ENCODE measurements at regions not wholly inside any gene's neighbourhood (a gene's known extent, or its start where the extent isn't known, plus 50 kb on each side); places are given as distances from the start of the nearest gene placed in this dataset.

- H3K4me1 ChIP-seq = peaks cover 6% of the 10 kb centered on the region
- H3K36me3 ChIP-seq = no peaks in the 10 kb centered on the region
- no peak for DNase-seq (ENCODE audit: low spot score in 2 of 2)
- no peaks in the 10 kb centered on the region for H3K9me3 ChIP-seq
- 60% methylated on average over 5 of the region's 5 CpGs for WGBS
- no peaks in the 10 kb centered on the region for H3K27me3 ChIP-seq
- H3K4me3 ChIP-seq = no peak overlapping the region
- no peak overlapping the region for H3K27ac ChIP-seq
- no peak for TF ChIP-seq POLR2AphosphoS5 (IDR thresholded peaks at IDR 0.05)
- no peak for TF ChIP-seq EP300 (IDR thresholded peaks at IDR 0.05)
- TF ChIP-seq CTCF (IDR thresholded peaks at IDR 0.05) = no peak
- TF ChIP-seq POLR2A (IDR thresholded peaks at IDR 0.05) = no peak
These were observed 254.3 kb downstream of the LTN1 start for GRCh38 chr21:28738420-28738704.

- WGBS = 51% methylated on average over 3 of the region's 3 CpGs
These were observed 254.8 kb downstream of the LTN1 start for GRCh38 chr21:28737674-28738419.

GRCh38 chr21:28734522-28735175 is 258.0 kb downstream of the LTN1 start:
- TF ChIP-seq EP300 (IDR thresholded peaks at IDR 0.05) (no peak), POLR2A (IDR thresholded peaks at IDR 0.05) (no peak), POLR2AphosphoS5 (IDR thresholded peaks at IDR 0.05) (no peak), CTCF (IDR thresholded peaks at IDR 0.05) (no peak)
- no peak for DNase-seq (ENCODE audit: low spot score in 2 of 2)
- Histone ChIP-seq H3K27me3 (no peaks in the 10 kb centered on the region), H3K27ac (no peak overlapping the region), H3K9me3 (no peaks in the 10 kb centered on the region), H3K36me3 (no peaks in the 10 kb centered on the region), H3K4me3 (no peak overlapping the region), H3K4me1 (peaks cover 6% of the 10 kb centered on the region)
- 48% methylated on average over 4 of the region's 4 CpGs for WGBS

More at GRCh38 chr21:28737674-28738419, 254.8 kb downstream of the LTN1 start:
- no peak for DNase-seq (ENCODE audit: low spot score in 2 of 2)
- H3K4me1 ChIP-seq = peaks cover 6% of the 10 kb centered on the region
- H3K36me3 ChIP-seq = no peaks in the 10 kb centered on the region
- no peak overlapping the region for H3K27ac ChIP-seq
- H3K27me3 ChIP-seq = no peaks in the 10 kb centered on the region
- H3K9me3 ChIP-seq = no peaks in the 10 kb centered on the region
- TF ChIP-seq EP300 (IDR thresholded peaks at IDR 0.05) (no peak), POLR2A (IDR thresholded peaks at IDR 0.05) (no peak), CTCF (IDR thresholded peaks at IDR 0.05) (no peak), POLR2AphosphoS5 (IDR thresholded peaks at IDR 0.05) (no peak)
- no peak overlapping the region for H3K4me3 ChIP-seq

- Histone ChIP-seq H3K36me3 (no peaks in the 10 kb centered on the region), H3K4me1 (peaks cover 6% of the 10 kb centered on the region), H3K27ac (no peak overlapping the region), H3K4me3 (no peak overlapping the region), H3K27me3 (no peaks in the 10 kb centered on the region), H3K9me3 (no peaks in the 10 kb centered on the region)
- DNase-seq (ENCODE audit: low spot score in 2 of 2) = no peak
- 79% methylated on average over 6 of the region's 6 CpGs for WGBS
- no peak for TF ChIP-seq CTCF (IDR thresholded peaks at IDR 0.05)
- no peak for TF ChIP-seq POLR2AphosphoS5 (IDR thresholded peaks at IDR 0.05)
- no peak for TF ChIP-seq EP300 (IDR thresholded peaks at IDR 0.05)
- TF ChIP-seq POLR2A (IDR thresholded peaks at IDR 0.05) = no peak
These were observed 260.9 kb downstream of the LTN1 start for GRCh38 chr21:28731700-28732321.

- Histone ChIP-seq H3K4me1 (peaks cover 3% of the 10 kb centered on the region), H3K9me3 (no peaks in the 10 kb centered on the region), H3K27ac (no peak overlapping the region), H3K27me3 (no peaks in the 10 kb centered on the region), H3K4me3 (no peak overlapping the region), H3K36me3 (no peaks in the 10 kb centered on the region)
- 78% methylated on average over 6 of the region's 6 CpGs for WGBS
- no peak for TF ChIP-seq POLR2AphosphoS5 (IDR thresholded peaks at IDR 0.05)
- no peak for DNase-seq (ENCODE audit: low spot score in 2 of 2)
These were observed 262.8 kb downstream of the LTN1 start for GRCh38 chr21:28729887-28730286.

Data from suprapubic skin (tissue), 4 donors.